ENCODE measurements at regions not wholly inside any gene's neighbourhood (a gene's known extent, or its start where the extent isn't known, plus 50 kb on each side); places are given as distances from the start of the nearest gene placed in this dataset.

DNA sequence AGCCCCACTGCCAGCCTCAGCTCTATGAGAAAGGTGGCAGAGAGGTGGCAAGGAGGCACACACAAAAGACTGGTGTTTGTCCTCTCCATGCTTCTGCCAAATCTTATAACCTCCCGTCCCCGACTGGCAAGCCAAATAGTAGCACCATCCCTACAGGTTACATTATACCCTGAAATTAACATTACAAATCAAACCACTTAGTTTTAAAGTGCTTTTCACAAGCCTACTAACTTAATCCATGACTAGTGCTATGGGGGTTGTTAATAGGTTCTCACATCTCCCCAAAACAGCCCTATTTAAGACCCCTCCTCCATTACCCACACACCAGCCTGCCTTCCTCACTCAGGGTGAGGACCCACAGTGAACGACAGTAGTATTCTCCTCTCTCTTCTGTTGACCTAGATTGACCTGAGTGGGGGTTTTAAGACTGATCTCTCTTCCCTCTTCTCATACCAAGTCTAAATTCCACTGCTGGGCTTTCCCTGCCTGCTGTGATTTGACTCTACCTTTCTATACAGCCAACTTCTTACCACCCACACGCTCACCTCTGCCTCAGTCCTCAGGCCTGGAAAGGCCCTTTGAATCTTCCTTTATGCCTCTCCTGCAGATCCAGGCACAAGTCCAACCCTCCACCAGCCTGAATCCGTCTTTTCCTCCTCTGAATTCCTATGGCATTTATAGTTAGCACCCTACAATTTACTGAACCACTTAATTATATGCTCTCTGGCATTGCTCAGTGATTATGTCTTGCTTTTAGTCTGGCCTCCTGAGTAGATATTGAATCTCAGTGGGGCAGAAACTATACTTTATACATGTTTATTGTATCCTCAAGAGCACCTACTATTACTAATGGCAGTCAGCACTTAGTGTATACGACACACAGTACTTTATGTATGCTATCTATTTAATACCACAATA is 116.1 kb downstream of the TMEM174 start:
- DNase-seq, result no peak

DNA sequence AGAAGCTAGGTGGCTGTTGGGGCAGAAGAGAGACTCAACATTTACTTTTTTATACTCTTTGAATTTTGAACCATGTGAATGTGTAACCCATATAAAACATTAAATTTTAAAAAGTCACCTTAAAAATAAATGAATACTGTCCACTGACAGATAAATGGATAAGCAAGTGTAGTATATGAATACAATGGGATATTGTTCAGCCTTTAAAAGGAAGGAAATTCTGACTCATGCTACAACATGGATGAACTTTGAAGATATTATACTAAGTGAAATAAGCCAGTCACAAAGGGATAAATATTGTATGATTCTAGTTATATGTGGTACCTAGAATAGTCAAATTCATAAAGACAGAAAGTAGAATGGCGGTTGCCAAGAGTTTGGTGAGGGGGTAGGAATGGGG is 113.9 kb downstream of the TMEM174 start:
- DNase-seq, result no peak

DNA sequence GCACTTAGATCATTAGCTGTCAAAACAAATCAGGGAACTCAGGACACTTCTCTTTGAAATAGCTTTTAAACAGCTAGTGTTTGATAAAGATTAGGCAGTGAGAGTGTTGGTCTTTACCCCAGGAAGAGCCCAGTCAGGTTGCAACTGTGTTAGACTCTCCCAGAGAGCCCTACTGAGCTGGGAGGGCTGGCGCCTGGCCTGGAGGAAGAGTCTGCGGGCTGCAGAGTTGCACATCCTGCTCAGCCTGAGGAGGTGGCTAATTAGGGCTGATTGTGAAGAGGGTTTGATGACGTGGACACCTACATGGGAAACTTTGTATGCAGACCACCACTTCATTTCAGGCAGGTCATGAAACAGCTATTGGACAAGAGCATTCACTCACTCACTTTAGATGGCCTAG is 112.0 kb downstream of the TMEM174 start:
- no peak for DNase-seq

DNA sequence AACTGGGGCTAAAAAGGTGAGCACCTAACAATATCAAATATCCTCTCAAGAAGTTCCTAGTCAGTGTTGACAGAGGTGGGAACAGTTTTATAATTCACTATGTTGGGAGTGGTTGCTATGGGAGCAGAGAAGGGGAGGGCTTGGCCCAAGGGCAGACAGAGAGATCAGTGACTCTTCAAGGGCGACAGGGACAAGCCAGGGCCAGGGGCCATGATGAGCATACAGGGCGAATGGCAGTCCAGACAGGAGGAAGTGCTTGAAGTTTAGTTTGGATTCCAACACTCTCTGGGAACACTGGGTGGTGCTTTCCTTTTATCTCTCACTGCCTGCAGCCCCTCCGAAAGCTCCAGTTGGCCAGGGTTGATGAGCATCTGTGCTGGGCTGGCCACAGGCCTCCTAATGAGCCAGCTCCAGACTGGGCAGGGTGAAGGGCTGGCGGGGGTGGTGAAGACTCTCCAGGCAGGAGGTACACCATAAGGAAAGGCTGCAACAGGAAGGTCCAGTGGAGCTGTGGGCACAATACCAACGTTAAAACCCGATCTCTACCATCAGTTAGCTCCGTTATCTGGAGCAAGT is 111.3 kb downstream of the TMEM174 start:
- DNase-seq, result no peak

DNA sequence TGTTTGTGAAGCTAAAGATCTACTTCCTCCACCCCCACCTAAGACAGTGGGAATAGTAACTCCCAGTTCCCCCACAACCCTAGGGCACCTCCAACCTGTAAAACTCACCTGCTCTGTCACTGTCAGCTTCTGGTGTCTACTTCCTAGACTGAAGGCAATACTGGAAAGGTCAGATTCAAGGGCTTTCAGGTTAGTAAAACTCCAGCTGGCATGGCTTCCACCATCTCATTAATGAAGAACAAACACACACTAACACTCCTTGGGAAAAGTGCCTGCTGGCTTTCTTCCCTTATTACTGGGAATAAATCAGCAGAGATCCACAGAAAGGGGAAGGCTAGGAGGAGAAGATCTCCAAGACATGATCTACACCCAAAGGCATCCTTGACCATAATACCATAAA is 109.9 kb downstream of the TMEM174 start:
- no peak for DNase-seq

DNA sequence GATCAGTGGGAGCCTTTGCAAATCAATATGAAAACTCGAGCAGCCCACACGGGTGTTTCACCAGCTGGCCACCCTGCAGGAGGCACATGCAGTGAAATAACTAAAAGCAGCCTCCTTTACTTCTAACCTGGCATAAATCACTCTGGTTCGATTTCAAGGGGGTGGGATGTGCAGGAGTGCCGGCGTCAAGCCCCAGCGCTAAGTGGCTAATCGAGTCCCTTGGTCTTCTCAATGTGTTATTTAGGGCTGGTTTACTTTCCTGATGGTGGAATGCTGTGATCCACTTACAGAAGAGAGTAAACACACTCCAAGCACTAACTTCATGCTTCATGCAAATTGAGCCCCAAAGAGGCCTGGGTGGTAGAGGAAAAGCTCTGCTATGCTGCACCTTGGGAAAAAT is 109.4 kb downstream of the TMEM174 start:
- no peak for DNase-seq

DNA sequence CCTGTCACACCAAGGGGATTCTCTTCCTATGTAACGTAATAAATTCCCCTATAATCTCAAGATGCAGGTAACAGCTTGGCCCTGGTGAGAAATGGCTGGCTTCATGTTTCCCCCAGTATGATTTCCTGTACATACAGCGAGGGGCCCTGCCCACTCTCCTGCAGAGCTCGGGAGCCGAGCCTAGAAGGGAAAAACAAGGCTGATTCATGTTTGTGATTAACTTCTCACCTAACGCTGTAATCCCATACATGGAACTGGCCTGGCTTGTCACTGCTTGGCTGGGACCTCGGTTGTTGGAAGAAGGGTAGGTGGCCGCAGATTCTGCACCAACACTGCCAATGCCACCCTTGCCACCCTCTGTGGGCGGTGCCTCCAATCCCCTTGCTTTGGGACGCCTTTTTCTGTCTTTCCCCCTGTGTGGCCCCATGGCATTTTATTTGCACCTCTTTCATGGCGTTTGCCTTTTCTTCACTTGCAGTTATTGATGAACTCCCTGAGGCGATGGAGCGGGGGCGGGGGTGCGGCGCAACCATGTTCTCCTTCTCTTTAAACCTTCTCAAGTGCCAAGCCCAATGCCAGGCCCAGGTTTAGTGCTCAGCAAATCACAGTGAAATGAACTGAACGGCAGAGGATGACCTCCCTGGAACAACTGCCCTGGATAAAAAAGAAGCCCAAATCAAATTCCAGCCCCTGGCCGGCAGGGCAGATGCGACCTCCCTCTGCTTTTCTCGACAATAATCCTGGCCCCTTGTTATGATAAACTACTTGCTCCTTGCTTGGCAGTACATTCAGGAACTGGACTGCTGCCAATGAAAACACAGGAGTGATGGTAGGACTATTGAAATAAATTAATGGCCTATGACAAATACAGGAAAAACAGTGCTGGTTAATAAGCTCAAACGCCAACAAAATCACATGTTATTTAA is 108.1 kb downstream of the TMEM174 start:
- peak; percentile 88 for DNase-seq

DNA sequence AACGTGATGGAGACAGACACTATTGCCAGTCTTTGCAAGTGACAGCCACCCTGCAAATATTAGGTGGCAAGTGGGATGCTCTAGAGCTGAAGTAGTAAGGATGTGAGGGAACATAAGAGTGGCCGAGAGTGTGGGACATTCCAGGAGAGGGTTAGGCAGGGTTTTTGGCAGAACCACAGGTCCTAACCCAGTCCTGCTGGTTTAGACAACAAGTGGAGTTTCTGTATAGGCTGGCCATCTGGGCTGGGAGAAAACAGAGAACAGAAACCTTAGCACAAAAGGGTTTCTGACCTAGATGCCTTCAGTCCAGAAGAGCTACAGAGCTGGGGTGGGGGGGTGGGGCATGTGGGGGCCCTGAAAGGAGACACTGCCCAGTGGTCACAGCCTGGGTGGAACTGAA is 107.4 kb downstream of the TMEM174 start:
- DNase-seq, result no peak

DNA sequence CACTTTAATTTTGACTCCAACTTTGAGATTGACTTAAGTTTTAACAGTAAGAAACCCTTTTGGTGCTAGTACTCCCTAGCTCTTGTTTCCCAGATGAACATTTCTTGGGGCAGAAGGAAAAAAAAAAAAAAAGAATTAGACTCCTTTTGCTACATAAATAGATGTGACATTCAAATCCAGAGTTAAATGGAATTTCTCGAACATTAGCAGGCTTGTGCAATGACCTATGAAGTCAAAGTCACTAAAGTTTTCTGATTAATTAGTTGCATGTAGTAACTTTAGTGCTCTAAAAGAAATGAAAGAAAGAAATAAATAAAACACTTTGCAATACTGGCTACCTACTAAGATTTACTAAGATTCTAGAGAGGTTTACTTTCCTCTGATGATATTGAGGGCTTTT is 106.8 kb downstream of the TMEM174 start:
- DNase-seq, result no peak

DNA sequence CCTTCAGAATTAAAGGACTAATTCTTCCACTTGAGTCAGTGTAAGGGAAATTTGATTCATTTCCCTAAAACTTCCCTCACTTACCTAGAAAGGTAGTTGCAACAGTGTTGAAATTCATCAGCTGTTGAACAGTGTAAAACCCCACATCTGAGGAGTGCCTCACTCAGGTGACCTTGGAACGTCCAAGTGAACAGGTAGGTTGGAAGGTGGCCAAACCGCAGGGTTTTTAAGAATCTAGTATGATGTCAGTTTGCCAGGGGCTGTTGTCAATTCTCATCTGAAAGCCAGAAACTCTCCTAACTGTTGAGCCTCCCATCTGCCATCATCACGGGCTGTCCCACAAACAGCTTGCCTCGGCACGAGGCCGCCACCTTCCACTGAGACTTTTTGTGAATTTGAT is 105.7 kb downstream of the TMEM174 start:
- no peak for DNase-seq

DNA sequence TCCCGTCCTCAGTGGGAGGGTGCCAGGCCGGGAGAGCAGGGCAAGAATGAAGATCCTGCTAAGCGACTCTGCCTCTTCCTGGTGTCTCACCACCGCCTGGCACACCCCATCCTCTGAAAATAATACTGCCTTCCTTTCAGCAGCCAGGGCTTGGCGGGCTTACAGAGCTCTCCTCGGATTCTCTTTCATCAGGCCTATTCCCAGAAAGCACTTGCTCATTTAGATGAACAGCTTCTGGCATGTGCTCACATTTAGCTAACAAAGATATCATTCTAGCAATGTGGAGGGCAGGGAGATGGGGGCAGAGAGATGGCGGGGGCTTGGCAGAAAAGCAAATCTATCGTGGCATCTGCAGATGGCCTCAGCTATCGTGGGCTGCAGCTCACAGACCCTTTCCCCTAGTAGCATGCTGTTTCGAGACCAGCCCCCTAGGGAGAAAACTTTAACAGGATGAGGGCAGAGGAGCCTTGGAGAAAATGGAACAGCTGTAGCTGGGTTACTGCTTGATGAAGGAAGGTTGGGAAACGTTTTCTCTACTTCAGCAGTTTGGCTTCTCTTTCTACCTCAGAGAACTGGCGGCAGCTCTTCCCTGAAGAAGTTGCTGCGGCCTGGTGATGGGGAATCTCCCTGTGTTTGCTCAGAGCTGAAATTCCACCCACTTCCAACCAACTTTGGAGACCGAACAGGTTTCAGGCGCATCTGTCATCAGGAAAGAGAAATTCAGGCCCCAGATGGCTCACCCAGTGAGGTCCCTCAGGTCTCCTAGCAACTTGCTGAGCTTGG is 102.1 kb downstream of the TMEM174 start:
- peak; percentile 64 for DNase-seq

DNA sequence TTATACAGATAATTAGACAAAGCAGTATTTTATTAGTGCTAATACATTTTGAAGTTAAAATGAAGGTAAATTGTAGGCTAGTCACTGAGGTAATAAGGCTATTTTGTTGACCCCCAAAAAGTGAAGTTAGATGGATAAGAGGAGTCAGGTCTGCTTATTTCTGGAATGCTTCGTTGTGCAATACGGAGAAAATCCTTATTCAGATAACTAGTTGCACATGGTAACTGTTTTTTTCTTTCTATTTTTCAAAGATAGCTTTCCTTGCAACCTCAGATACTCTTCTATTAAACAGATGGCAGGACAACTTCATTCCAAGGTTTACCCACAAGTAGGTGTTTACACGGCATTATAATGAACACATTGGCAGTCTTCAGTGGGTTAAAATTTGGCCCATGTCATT is 101.1 kb downstream of the TMEM174 start:
- no peak for DNase-seq

DNA sequence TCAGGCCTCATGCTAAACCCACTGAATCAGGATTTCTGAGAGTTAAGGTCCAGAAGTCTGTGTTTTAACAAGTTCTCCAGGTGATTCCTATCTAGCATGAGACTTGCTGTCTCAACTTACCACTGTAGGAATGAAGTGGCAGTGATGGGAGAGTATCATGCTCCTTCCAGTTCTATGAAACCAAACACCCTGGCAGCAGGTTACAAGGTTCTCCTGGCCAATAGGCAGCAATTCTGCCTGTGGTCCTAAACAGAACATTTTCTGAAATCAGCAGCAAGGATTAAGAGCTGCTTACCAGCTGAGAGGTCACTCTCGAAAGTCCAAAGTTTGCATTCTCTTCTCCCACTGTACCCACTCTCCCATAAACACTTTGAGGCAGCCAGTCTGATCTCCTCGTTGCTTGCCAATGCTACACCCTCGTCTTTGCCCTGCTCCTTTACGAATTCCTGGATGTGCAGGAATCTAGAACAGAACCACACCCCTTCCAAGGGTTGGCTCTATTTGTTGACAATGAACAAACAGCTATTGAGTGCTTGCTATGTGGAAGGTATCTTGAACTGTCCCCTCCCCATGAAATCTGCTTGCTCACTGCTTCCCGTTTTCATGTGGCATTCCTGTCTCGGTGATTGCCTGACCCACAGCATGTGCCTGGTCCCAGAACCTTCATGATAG is 100.5 kb downstream of the TMEM174 start:
- DNase-seq, result peak; percentile 8

DNA sequence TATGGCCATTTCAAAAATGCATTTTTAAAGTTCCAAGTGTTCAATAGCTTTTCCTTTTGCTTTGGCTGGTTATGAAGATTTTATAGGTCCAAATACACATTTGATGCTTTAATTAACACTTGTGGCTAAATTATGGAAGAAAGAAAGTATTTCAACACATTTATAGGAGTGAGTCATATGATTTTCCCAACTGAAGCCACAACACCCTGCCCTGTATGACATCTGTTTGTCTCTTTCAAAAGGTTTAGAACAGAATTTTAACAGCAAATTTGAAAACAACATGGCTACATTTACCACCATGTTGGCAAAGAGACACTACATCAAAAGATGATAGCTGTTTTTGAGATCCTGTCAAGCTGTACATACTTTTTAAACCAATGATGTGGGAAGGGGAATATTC is 99.4 kb downstream of the TMEM174 start:
- DNase-seq, result no peak

DNA sequence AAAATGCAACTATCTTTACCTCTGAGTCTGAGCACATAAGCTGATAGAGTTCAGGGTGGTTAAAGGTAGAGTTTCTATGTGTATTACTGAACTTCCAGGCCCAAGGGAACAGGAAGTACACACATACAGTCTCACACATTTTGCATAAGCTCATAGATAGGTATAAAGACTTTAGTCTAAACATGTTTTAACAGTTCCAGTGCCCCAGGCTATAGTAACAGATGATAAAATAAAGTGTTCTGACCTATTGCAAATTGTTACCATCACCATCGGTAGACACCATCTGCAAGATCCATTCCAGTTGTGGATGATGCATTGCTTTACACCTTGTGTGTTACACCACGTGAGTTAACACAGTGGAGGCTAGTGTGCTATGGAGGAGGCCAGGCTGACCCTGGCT is 95.8 kb downstream of the TMEM174 start:
- no peak for DNase-seq

DNA sequence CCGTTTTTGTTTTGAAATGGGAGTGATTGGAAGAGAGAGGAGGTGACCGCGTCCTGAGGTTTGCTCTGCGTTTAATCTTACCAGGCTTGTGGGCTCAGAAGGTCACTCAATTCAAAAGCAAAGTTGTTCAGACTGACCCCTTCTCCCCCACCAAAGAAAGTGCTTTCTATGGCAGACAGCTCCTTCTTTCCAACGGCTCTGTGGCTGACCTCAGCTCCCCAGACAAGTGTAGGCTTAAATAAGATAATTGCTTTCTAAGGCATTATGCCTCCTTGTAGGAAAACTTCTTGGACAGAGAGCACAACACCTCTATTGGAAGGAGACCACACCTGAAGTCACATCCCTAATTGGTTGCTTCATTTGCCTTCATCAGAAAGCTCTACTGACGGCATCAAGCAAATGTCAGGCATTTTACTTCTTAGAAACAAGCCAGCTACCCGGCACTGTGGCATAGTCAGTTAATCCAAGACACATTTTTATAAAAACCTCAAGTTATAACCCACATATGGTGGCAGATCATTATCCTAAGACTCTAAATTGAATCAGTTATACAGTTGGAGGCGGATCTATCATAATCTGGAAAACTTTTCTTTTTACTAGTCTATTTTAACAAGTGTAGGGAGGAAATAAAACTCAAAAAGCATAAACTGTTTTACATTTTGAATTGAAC is 94.9 kb downstream of the TMEM174 start:
- no peak for DNase-seq

DNA sequence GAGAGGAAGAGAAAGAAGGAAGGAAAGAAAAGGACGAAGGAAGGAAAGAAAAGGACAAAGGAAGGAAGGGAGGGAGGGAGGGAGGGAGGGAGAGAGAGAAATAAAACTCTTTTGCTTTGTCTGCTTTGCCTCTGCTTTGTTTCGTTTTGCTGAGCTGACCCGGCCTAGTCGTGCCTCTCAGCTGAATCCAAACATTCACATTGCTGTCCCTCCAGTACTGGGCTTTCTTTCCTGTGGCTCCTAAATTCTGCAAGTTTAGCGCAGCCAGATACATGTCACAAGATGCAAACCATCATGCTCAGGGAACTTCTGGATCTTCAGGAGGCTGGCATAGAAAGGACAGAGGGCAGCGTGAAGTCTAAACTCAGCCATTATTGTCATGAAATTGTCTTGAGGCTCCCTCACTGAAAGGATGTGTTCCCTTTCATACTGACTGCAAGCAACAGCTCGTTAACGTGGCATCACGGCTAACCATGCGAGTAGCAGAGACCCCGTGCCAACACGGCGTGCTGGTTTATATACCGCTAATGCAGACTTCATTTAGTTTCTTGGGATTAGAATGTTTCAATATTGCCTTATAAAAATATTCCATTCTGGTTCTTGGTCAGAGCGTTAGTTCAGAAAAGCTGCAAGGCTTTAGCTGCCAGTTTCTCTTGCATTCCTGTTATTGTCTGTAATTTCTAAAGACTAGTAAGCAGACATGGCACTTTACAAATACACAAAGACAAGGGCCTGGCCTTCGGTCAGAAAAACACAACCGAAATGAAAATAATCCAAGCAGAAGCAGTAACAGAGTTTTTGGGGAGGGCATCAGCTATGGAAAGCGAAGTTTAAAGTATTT is 94.2 kb downstream of the TMEM174 start:
- DNase-seq, result peak; percentile 41

DNA sequence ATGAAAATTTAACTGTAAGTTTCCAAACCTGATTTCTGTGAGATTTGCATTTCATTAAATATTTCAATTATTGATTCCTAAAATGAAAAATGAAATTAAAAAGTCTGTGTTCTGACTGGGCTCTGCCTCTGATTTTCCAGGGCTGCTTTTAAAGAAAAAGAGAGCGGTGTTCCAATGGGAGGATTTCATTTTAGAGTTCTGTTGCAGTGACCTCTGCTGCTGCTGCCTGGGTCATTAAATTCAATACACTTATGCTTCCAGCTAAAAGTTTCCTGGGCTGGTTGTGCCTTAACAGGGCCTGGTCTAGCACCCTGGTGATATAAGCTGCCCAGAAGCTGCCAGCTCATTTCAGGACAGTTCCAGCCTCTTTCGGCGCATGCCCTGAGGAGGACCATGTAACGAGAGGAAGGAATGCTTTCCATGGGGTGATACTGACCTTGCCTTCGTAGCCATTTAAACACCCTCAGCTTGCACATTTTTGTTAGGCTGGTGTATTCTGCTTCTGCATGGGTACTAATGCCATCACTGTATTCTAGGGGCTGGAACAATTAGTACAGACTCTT is 93.3 kb downstream of the TMEM174 start:
- DNase-seq, result peak; percentile 60

DNA sequence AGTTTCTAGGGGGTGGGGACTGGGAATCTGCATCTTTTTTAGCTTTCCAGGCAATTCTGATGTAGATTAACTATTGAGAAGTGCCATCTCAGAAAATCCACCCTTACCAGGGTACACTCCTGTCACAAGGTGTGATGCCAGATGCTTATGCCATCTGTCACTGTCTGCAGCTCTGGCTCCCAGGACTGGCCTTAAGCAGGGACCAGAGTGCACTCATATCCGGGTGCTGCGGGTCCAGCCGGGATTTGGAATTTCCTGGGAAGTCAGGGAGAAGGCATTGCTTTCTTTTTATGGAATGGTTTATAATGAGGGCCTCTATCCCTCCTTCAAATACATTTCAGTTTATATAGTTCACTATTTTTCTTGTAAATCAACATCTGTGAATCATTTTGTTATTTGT is 92.6 kb downstream of the TMEM174 start:
- peak; percentile 78 for DNase-seq

DNA sequence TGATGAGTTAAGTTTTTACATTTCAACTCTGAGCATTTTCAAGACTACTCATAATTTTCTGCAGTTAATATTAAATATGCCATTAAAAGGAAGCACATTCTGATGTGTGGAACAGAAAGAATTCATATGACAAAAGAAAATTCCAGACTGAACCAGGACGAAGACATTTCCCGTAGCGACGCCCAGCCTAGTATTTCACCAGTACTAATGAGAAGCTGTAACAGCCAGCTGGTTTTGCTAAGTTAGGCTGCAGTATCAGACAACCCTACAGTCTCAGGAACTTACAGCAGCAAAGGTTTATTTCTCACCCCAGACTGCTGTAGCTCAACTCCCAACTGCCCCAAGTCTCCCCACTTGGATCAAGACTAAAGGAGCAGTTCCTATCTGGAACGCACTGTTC is 91.6 kb downstream of the TMEM174 start:
- DNase-seq, result peak; percentile 64
